B cell (primary cell): ENCODE measurements at regions not wholly inside any gene's neighbourhood (a gene's known extent, or its start where the extent isn't known, plus 50 kb on each side); places are given as distances from the start of the nearest gene placed in this dataset.

ENCODE experiments used
- ATAC-seq: fragments of 200-7000 bp; cut with Tn5 transposase; one replicate; pipeline ENCODE4 v1.10.0; 2021; ENCODE audit warnings: low read depth, mild to moderate bottlenecking, moderate number of reproducible peaks, moderate library complexity
- CTCF ChIA-PET: fragments of 350-600 bp; sonication (Branson Sonifier 250); formaldehyde crosslinking; loops from one replicate; lab custom pipeline; 2021; ENCODE audit warnings: antibody characterized with exemption, inconsistent platforms; lab: Charles Lee
- POLR2A ChIA-PET: fragments of 350-600 bp; sonication (Branson Sonifier 250); formaldehyde crosslinking; loops from one replicate; lab custom pipeline; 2021; ENCODE audit warnings: antibody characterized with exemption; lab: Charles Lee
- DNase-seq: peaks from one replicate; pipeline ENCODE4 v3.0.0; 2013
- H2AFZ ChIP-seq: 2 replicates; pipeline ENCODE4 v1.6.1; 2012; ENCODE audit warnings: mild to moderate bottlenecking, low read depth, low read length; ENCODE audit not compliant: insufficient read depth, poor library complexity, severe bottlenecking
- H3K27ac ChIP-seq, 2 donors: 1 replicate in 1 of 2; 2 replicates in 1 of 2; pipeline ENCODE4 v1.5.1; 2012 to 2013; ENCODE audit warnings: low read length in 2 of 2, mild to moderate bottlenecking in 2 of 2, moderate library complexity in 1 of 2
- H3K27me3 ChIP-seq, 4 experiments: fragments of 200-600 bp in 1 of 4; sonication (generic) in 1 of 4; replicated peaks in 1 of 4; 1 replicate in 2 of 4; 2 replicates in 2 of 4; pipeline versions ENCODE4 v1.6.1 to v1.7.0; 2013 to 2016; ENCODE audit warnings: low read length in 3 of 4, mild to moderate bottlenecking in 2 of 4, mixed read lengths in 1 of 4, moderate library complexity in 1 of 4; ENCODE audit not compliant: insufficient read depth in 4 of 4, control insufficient read depth in 3 of 4; ENCODE audit errors: control extremely low read depth in 1 of 4
- H3K36me3 ChIP-seq, 2 experiments: replicated peaks in 1 of 2; 1 replicate in 1 of 2; 2 replicates in 1 of 2; pipeline versions ENCODE4 v1.6.1 to v1.7.1; 2013; ENCODE audit warnings: low read length in 1 of 2; ENCODE audit not compliant: insufficient read depth in 2 of 2, control insufficient read depth in 1 of 2; ENCODE audit errors: control extremely low read depth in 1 of 2, extremely low read depth in 1 of 2
- H3K4me1 ChIP-seq, 2 donors: fragments of 200-600 bp in 1 of 2; sonication (generic) in 1 of 2; 1 replicate in 1 of 2; 2 replicates in 1 of 2; pipeline versions ENCODE4 v1.5.1 to v1.6.1; 2013 to 2017; ENCODE audit warnings: low read length in 2 of 2; ENCODE audit not compliant: control insufficient read depth in 2 of 2, insufficient read depth in 2 of 2
- H3K4me2 ChIP-seq: replicated peaks from 2 replicates; pipeline ENCODE3; 2012; ENCODE audit warnings: mild to moderate bottlenecking, low read depth, low read length; ENCODE audit not compliant: poor library complexity, severe bottlenecking
- H3K4me3 ChIP-seq, 5 experiments: fragments of 200-600 bp in 1 of 5; sonication (generic) in 1 of 5; 1 replicate in 3 of 5; 2 replicates in 2 of 5; pipeline versions ENCODE4 v1.5.1 to v1.7.0; 2011 to 2016; ENCODE audit warnings: low read length in 4 of 5, mild to moderate bottlenecking in 4 of 5, low read depth in 2 of 5, control low read depth in 1 of 5, moderate library complexity in 1 of 5; ENCODE audit not compliant: insufficient read depth in 1 of 5; ENCODE audit errors: control extremely low read depth in 1 of 5, extremely low read depth in 1 of 5
- H3K79me2 ChIP-seq: fragments of 200-600 bp; sonication (generic); one replicate; pipeline ENCODE4 v1.6.0; 2016; ENCODE audit warnings: low read length; ENCODE audit not compliant: control insufficient read depth, insufficient read depth
- H3K9ac ChIP-seq: fragments of 200-600 bp; sonication (generic); 2 replicates; pipeline ENCODE4 v1.6.1; 2017; ENCODE audit warnings: mild to moderate bottlenecking, low read length, moderate library complexity
- H3K9me3 ChIP-seq, 3 donors: one replicate each; pipeline versions ENCODE4 v1.6.1 to v1.7.1; 2013; ENCODE audit warnings: low read length in 2 of 3; ENCODE audit not compliant: control insufficient read depth in 2 of 3, insufficient read depth in 1 of 3; ENCODE audit errors: control extremely low read depth in 1 of 3
- H4K20me1 ChIP-seq: 2 replicates; pipeline ENCODE4 v1.6.0; 2012; ENCODE audit warnings: mild to moderate bottlenecking, low read length; ENCODE audit not compliant: insufficient read depth, control insufficient read depth, poor library complexity, severe bottlenecking
- H3K27ac Mint-ChIP-seq: one replicate; pipeline ENCODE4 v1.8.0; 2021; ENCODE audit warnings: mixed read lengths
- H3K27me3 Mint-ChIP-seq: one replicate; pipeline ENCODE4 v1.8.0; 2021; ENCODE audit warnings: mixed read lengths
- H3K4me1 Mint-ChIP-seq: one replicate; pipeline ENCODE4 v1.8.0; 2021; ENCODE audit warnings: mixed read lengths
- H3K4me3 Mint-ChIP-seq: one replicate; pipeline ENCODE4 v1.8.0; 2021; ENCODE audit warnings: mixed read lengths
- H3K9me3 Mint-ChIP-seq: one replicate; pipeline ENCODE4 v1.8.0; 2022; ENCODE audit warnings: mixed read lengths; ENCODE audit not compliant: insufficient read depth
- EZH2 ChIP-seq: IDR thresholded peaks from 2 replicates; pipeline ENCODE4 v1.6.1; 2012; ENCODE audit warnings: borderline replicate concordance, low read depth, mild to moderate bottlenecking, moderate library complexity, low read length; ENCODE audit not compliant: insufficient read depth, poor library complexity, severe bottlenecking
- WGBS: methylation state at CpG from one replicate; pipeline ENCODE4 v1.1.5; 2013; ENCODE audit warnings: missing lambda C conversion rate; ENCODE audit not compliant: insufficient coverage; 5-methylcytosine and 5-hydroxymethylcytosine counted together
- intact Hi-C: fragments of 100-400 bp; cut with micrococcal nuclease; formaldehyde crosslinking; loops from one replicate; pipeline ENCODE4 v1.10.0; 2022
- TF ChIP-seq, protein P1 (sequence below): fragments of 200-600 bp; IDR thresholded peaks from one replicate; pipeline ENCODE4 v1.8.0; 2022; ENCODE audit warnings: antibody characterized with exemption, mild to moderate bottlenecking

DNA sequence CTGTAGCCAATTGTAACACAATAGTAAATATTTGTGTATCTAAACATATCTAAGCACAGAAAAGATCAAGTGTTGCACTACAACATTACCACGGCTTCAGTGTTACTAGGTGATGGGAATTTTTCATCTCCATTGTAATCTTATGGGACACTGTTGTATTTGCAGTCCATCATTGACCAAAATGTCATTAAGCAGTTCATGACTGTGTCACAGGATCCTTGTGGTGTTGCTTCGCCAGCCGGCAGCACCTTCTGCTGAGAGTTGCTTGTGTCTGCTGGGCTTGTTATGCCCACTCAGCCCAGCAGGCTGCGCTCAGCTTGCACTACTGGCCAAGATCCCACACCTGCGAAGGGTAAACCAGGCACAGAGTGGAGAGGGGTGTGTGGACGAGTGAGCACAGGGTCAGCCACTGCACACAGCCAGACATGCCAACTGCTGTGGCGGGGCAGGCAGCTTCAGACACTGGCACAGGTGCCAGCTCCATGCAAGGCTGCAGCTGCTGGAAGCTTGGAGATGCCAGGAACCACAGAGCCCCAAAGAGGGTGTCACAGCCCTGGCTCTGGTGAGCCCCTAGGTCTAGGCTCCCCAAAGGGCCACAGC lies 273.7 kb downstream of the CETN3 start:
- intact Hi-C loops, result no loop called here
- Histone ChIP-seq H3K4me1 (peaks cover 11 to 19% of the 10 kb centered on the region in 2 donors), H4K20me1 (no peaks in the 10 kb centered on the region), H3K27ac (no peak overlapping the region), H3K79me2 (no peaks in the 10 kb centered on the region), H3K9me3 (peaks cover 0 to 4% (median 0%) of the 10 kb centered on the region in 3 donors), H3K9ac (no peak overlapping the region), H3K36me3 (no peaks in the 10 kb centered on the region), H3K4me3 (no peak overlapping the region), H3K4me2 (no peak overlapping the region), H3K27me3 (no peaks in the 10 kb centered on the region), H2AFZ (no peak overlapping the region)
- no peak overlapping the region for H3K27ac Mint-ChIP-seq
- H3K4me3 Mint-ChIP-seq, result no peak overlapping the region
- ATAC-seq, result no peak
- H3K9me3 Mint-ChIP-seq, result no peaks in the 10 kb centered on the region
- H3K27me3 Mint-ChIP-seq, result peaks cover 12% of the 10 kb centered on the region
- H3K4me1 Mint-ChIP-seq, result peaks cover 18% of the 10 kb centered on the region
- POLR2A ChIA-PET, result no interaction called here
- WGBS, result 90% methylated on average over 6 of the region's 7 CpGs
- no peak for DNase-seq
- TF ChIP-seq EZH2, result no peak
- TF ChIP-seq, protein P1, sequence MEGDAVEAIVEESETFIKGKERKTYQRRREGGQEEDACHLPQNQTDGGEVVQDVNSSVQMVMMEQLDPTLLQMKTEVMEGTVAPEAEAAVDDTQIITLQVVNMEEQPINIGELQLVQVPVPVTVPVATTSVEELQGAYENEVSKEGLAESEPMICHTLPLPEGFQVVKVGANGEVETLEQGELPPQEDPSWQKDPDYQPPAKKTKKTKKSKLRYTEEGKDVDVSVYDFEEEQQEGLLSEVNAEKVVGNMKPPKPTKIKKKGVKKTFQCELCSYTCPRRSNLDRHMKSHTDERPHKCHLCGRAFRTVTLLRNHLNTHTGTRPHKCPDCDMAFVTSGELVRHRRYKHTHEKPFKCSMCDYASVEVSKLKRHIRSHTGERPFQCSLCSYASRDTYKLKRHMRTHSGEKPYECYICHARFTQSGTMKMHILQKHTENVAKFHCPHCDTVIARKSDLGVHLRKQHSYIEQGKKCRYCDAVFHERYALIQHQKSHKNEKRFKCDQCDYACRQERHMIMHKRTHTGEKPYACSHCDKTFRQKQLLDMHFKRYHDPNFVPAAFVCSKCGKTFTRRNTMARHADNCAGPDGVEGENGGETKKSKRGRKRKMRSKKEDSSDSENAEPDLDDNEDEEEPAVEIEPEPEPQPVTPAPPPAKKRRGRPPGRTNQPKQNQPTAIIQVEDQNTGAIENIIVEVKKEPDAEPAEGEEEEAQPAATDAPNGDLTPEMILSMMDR, result no peak
- CTCF ChIA-PET, result no interaction called here

DNA sequence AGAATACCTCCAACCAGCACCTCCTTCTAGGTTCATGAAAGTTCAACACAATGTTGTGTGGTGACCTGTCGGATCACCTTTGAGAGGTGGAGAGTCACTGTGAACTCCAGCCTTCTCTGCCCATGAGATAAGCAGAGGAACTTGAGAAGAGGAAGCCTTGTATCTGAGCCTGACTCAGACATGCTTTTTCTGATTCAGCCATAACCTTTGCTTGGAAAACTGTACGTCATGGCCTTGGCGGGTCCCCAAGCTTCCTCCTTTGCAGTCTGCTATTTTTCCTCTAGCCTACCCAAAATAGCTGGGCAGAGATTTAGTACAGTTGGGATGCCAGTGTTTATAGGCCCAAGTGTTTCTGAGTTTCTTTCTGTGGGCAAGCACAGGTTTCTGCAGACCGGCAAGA lies 274.7 kb downstream of the CETN3 start:
- Histone ChIP-seq H3K9ac (no peak overlapping the region), H3K27me3 (no peaks in the 10 kb centered on the region), H3K9me3 (peaks cover 0 to 4% (median 0%) of the 10 kb centered on the region in 3 donors), H3K36me3 (no peaks in the 10 kb centered on the region), H2AFZ (no peak overlapping the region), H3K4me1 (peaks cover 11 to 19% of the 10 kb centered on the region in 2 donors), H4K20me1 (no peaks in the 10 kb centered on the region), H3K79me2 (no peaks in the 10 kb centered on the region), H3K4me2 (no peak overlapping the region), H3K27ac (no peak overlapping the region), H3K4me3 (no peak overlapping the region)
- H3K4me1 Mint-ChIP-seq, result peaks cover 18% of the 10 kb centered on the region
- intact Hi-C loops, result no loop called here
- no peak for DNase-seq
- no peak for ATAC-seq
- no peaks in the 10 kb centered on the region for H3K9me3 Mint-ChIP-seq
- H3K27me3 Mint-ChIP-seq, result peaks cover 12% of the 10 kb centered on the region
- no peak overlapping the region for H3K4me3 Mint-ChIP-seq
- TF ChIP-seq, protein P1, result no peak
- TF ChIP-seq EZH2, result no peak
- ChIA-PET POLR2A (no interaction called here), CTCF (no interaction called here)
- H3K27ac Mint-ChIP-seq, result no peak overlapping the region
- 78% methylated on average over 3 of the region's 4 CpGs for WGBS
